ENCODE measurements at regions not wholly inside any gene's neighbourhood (a gene's known extent, or its start where the extent isn't known, plus 50 kb on each side); places are given as distances from the start of the nearest gene placed in this dataset.

DNA sequence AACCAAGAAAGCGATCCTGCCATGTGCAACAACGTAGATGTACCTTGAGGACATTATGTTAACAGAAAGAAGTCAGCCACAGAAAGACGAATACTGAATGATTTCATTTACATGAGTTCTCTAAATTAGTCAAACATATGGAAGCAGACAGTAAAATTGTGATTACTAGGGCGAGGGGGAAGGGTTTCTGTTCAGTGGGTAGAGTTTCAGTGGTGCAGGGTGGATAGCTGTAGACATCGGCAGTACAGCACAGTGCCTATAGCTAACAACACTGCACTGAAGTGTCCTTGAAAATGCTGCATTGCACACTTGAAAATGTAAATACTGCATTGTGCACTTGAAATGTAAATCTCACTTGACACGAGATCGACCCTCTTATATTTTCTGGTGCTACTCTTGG lies 275.3 kb downstream of the GALR1 start:
- H3K36me3 ChIP-seq: no peaks in the 10 kb centered on the region
- no peak overlapping the region for H3K27ac ChIP-seq
- H3K4me3 ChIP-seq: no peak overlapping the region
- no peaks in the 10 kb centered on the region for H3K9me3 ChIP-seq
- in situ Hi-C loops (cut with MboI; ENCODE audit: low pct_ligation_motif_present in 1 of 4, low pct_unique_long_range_greater_than_20kb in 1 of 4, low sequenced_read_pairs in 3 of 4) (no loop called here), intact Hi-C loops (cut with DNase I; ENCODE audit: low total_unique reads) (no loop called here)
- no peaks in the 10 kb centered on the region for H3K4me1 ChIP-seq
- H3K27me3 ChIP-seq: no peaks in the 10 kb centered on the region
- WGBS, 2 donors (ENCODE audit: low coverage in 1 of 2): 72 to 77% methylated on average over 4 to 7 of the region's 7 CpGs
- TF ChIP-seq POLR2A (IDR thresholded peaks at IDR 0.05) (no peak), EP300 (IDR thresholded peaks at IDR 0.05; ENCODE audit: low read depth) (no peak)
- DNase-seq: no peak

- DNase-seq: no peak
- intact Hi-C loops (cut with DNase I; ENCODE audit: low total_unique reads): no loop called here
- TF ChIP-seq, protein P1, sequence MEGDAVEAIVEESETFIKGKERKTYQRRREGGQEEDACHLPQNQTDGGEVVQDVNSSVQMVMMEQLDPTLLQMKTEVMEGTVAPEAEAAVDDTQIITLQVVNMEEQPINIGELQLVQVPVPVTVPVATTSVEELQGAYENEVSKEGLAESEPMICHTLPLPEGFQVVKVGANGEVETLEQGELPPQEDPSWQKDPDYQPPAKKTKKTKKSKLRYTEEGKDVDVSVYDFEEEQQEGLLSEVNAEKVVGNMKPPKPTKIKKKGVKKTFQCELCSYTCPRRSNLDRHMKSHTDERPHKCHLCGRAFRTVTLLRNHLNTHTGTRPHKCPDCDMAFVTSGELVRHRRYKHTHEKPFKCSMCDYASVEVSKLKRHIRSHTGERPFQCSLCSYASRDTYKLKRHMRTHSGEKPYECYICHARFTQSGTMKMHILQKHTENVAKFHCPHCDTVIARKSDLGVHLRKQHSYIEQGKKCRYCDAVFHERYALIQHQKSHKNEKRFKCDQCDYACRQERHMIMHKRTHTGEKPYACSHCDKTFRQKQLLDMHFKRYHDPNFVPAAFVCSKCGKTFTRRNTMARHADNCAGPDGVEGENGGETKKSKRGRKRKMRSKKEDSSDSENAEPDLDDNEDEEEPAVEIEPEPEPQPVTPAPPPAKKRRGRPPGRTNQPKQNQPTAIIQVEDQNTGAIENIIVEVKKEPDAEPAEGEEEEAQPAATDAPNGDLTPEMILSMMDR (IDR thresholded peaks at IDR 0.05): no peak
- TF ChIP-seq EP300 (IDR thresholded peaks at IDR 0.05; ENCODE audit: low read depth) (no peak), POLR2A (IDR thresholded peaks at IDR 0.05) (no peak), POLR2AphosphoS5 (IDR thresholded peaks at IDR 0.05) (no peak)
- WGBS, 2 donors (ENCODE audit: low coverage in 1 of 2): 96% methylated on average over 8 of the region's 8 CpGs; no CpG with 5 or more reads in 1 of the 2 donors
- Histone ChIP-seq H3K4me3 (no peak overlapping the region), H3K36me3 (no peaks in the 10 kb centered on the region), H3K27ac (no peak overlapping the region), H3K27me3 (no peaks in the 10 kb centered on the region), H3K9me3 (no peaks in the 10 kb centered on the region), H3K4me1 (no peaks in the 10 kb centered on the region)
- in situ Hi-C loops (cut with MboI; ENCODE audit: low pct_ligation_motif_present in 1 of 4, low pct_unique_long_range_greater_than_20kb in 1 of 4, low sequenced_read_pairs in 3 of 4): no loop called here
These were observed 277.3 kb downstream of the GALR1 start for GRCh38 chr18:77526962-77527361.

DNA sequence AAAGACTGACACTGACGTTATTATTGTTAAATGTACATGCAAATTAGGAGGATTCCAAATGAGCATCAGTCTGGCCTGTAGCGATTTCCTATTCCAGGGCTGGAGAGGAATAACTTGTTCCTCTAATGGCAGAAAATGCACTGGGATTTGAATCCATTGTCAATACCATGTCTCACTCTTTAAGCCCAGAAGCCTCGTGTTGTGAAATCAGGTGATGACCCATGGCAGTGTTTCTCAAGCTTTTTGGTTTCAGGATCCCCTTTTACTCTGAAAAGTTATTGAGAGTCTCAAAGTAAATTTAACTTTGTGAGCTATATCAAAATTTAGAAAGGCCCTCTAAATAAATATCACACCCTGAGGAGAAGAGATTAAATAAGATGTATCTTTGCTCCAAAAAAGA lies 279.2 kb downstream of the GALR1 start:
- WGBS, 2 donors (ENCODE audit: low coverage in 1 of 2): 66 to 78% methylated on average over 2 to 3 of the region's 3 CpGs
- Histone ChIP-seq H3K9me3 (no peaks in the 10 kb centered on the region), H3K4me1 (no peaks in the 10 kb centered on the region), H3K27ac (no peak overlapping the region), H3K36me3 (no peaks in the 10 kb centered on the region), H3K4me3 (no peak overlapping the region), H3K27me3 (no peaks in the 10 kb centered on the region)
- DNase-seq: no peak
- in situ Hi-C loops (cut with MboI; ENCODE audit: low pct_ligation_motif_present in 1 of 4, low pct_unique_long_range_greater_than_20kb in 1 of 4, low sequenced_read_pairs in 3 of 4) (no loop called here), intact Hi-C loops (cut with DNase I; ENCODE audit: low total_unique reads) (no loop called here)
- TF ChIP-seq POLR2AphosphoS5 (IDR thresholded peaks at IDR 0.05) (no peak), POLR2A (IDR thresholded peaks at IDR 0.05) (no peak), EP300 (IDR thresholded peaks at IDR 0.05; ENCODE audit: low read depth) (no peak)
- TF ChIP-seq, protein P1 (IDR thresholded peaks at IDR 0.05): no peak

GRCh38 chr18:77529492-77530176 lies 280.0 kb downstream of the GALR1 start:
- TF ChIP-seq POLR2AphosphoS5 (IDR thresholded peaks at IDR 0.05): no peak
- TF ChIP-seq, protein P1 (IDR thresholded peaks at IDR 0.05): no peak
- no peak for TF ChIP-seq POLR2A (IDR thresholded peaks at IDR 0.05)
- TF ChIP-seq EP300 (IDR thresholded peaks at IDR 0.05; ENCODE audit: low read depth): no peak
- intact Hi-C loops (cut with DNase I; ENCODE audit: low total_unique reads) (no loop called here), in situ Hi-C loops (cut with MboI; ENCODE audit: low pct_ligation_motif_present in 1 of 4, low pct_unique_long_range_greater_than_20kb in 1 of 4, low sequenced_read_pairs in 3 of 4) (no loop called here)
- DNase-seq: no peak
- WGBS, 2 donors (ENCODE audit: low coverage in 1 of 2): 63 to 69% methylated on average over 7 of the region's 7 CpGs
- H3K4me3 ChIP-seq: no peak overlapping the region
- no peaks in the 10 kb centered on the region for H3K9me3 ChIP-seq
- H3K4me1 ChIP-seq: no peaks in the 10 kb centered on the region
- H3K27me3 ChIP-seq: no peaks in the 10 kb centered on the region
- no peaks in the 10 kb centered on the region for H3K36me3 ChIP-seq
- no peak overlapping the region for H3K27ac ChIP-seq

- H3K27ac ChIP-seq: no peak overlapping the region
- no peaks in the 10 kb centered on the region for H3K36me3 ChIP-seq
- 56 to 78% methylated on average over 5 to 9 of the region's 9 CpGs for WGBS, 2 donors (ENCODE audit: low coverage in 1 of 2)
- in situ Hi-C loops (cut with MboI; ENCODE audit: low pct_ligation_motif_present in 1 of 4, low pct_unique_long_range_greater_than_20kb in 1 of 4, low sequenced_read_pairs in 3 of 4): no loop called here
- no peaks in the 10 kb centered on the region for H3K4me1 ChIP-seq
- H3K4me3 ChIP-seq: no peak overlapping the region
- TF ChIP-seq EP300 (IDR thresholded peaks at IDR 0.05; ENCODE audit: low read depth) (no peak), POLR2AphosphoS5 (IDR thresholded peaks at IDR 0.05) (no peak), POLR2A (IDR thresholded peaks at IDR 0.05) (no peak)
- TF ChIP-seq, protein P1 (IDR thresholded peaks at IDR 0.05): no peak
- no peaks in the 10 kb centered on the region for H3K9me3 ChIP-seq
- intact Hi-C loops (cut with DNase I; ENCODE audit: low total_unique reads): no loop called here
- no peaks in the 10 kb centered on the region for H3K27me3 ChIP-seq
- no peak for DNase-seq
These were observed 281.1 kb downstream of the GALR1 start for GRCh38 chr18:77530732-77531131.
